H1 (cell line): ENCODE measurements at regions not wholly inside any gene's neighbourhood (a gene's known extent, or its start where the extent isn't known, plus 50 kb on each side); places are given as distances from the start of the nearest gene placed in this dataset.

Experiments used
- CTCF ChIA-PET: fragments of 300-600 bp; sonication (Branson Sonifier 250); formaldehyde crosslinking; loops from one replicate; lab custom pipeline; 2021; ENCODE audit not compliant: partially characterized antibody; lab: Charles Lee
- POLR2A ChIA-PET: fragments of 300-600 bp; sonication (Branson Sonifier 250); formaldehyde crosslinking; loops from one replicate; lab custom pipeline; 2021; ENCODE audit warnings: inconsistent platforms; ENCODE audit not compliant: partially characterized antibody; lab: Charles Lee
- DNase-seq, 2 experiments: peaks; one replicate each; pipeline versions ENCODE4 v3.0.0 to v3.0.0-alpha.2; 2010 to 2022; ENCODE audit warnings: low spot score in 2 of 2, low read depth in 1 of 2, mixed read lengths in 1 of 2
- FAIRE-seq: peaks from 2 replicates; lab custom pipeline; 2011; peaks lifted over from hg19 to GRCh38; lab: Jason Lieb, UNC
- H2AFZ ChIP-seq: 2 replicates; pipeline ENCODE4 v1.8.1; 2012; ENCODE audit warnings: low read length, inconsistent platforms
- H2AK5ac ChIP-seq: 2 replicates; pipeline ENCODE4 v1.6.1; 2013; ENCODE audit warnings: low read depth, low read length
- H2BK120ac ChIP-seq: replicated peaks from 2 replicates; pipeline ENCODE3; 2013; ENCODE audit warnings: low read depth, low read length, inconsistent platforms
- H2BK12ac ChIP-seq: 2 replicates; pipeline ENCODE4 v1.6.1; 2013; ENCODE audit warnings: low read depth, low read length
- H2BK15ac ChIP-seq: 2 replicates; pipeline ENCODE4 v1.6.1; 2013; ENCODE audit warnings: low read length
- H2BK20ac ChIP-seq: 2 replicates; pipeline ENCODE4 v1.6.1; 2013; ENCODE audit warnings: low read length
- H2BK5ac ChIP-seq: 2 replicates; pipeline ENCODE4 v1.6.1; 2013; ENCODE audit warnings: low read depth, low read length
- H3K14ac ChIP-seq: 2 replicates; pipeline ENCODE4 v1.6.1; 2013; ENCODE audit warnings: inconsistent platforms; ENCODE audit not compliant: insufficient read length
- H3K18ac ChIP-seq: 2 replicates; pipeline ENCODE4 v1.6.1; 2013; ENCODE audit warnings: low read length; ENCODE audit errors: extremely low read depth
- H3K23ac ChIP-seq: 2 replicates; pipeline ENCODE4 v1.6.1; 2013; ENCODE audit warnings: inconsistent platforms; ENCODE audit not compliant: insufficient read length
- H3K23me2 ChIP-seq: 2 replicates; pipeline ENCODE4 v1.6.1; 2013; ENCODE audit warnings: low read depth, low read length
- H3K27ac ChIP-seq: 2 replicates; pipeline ENCODE4 v1.6.1; 2011; ENCODE audit warnings: low read depth, low read length, inconsistent platforms
- H3K27me3 ChIP-seq, 4 experiments: replicated peaks in 1 of 4; 1 replicate in 1 of 4; 2 replicates in 3 of 4; pipeline versions ENCODE4 v1.6.1 to v1.8.1; 2011 to 2013; ENCODE audit warnings: low read length in 3 of 4, mild to moderate bottlenecking in 3 of 4, inconsistent platforms in 2 of 4, mixed read lengths in 2 of 4, moderate library complexity in 1 of 4; ENCODE audit not compliant: control insufficient read depth in 3 of 4, insufficient read depth in 3 of 4; ENCODE audit errors: extremely low read depth in 1 of 4
- H3K36me3 ChIP-seq, 4 experiments: 2 replicates each; pipeline versions ENCODE4 v1.6.1 to v1.8.1; 2011 to 2013; ENCODE audit warnings: mild to moderate bottlenecking in 4 of 4, low read length in 3 of 4, moderate library complexity in 2 of 4, control low read depth in 1 of 4, inconsistent platforms in 1 of 4; ENCODE audit not compliant: insufficient read depth in 4 of 4, control insufficient read depth in 2 of 4
- H3K4ac ChIP-seq: replicated peaks from 2 replicates; pipeline ENCODE3; 2013; ENCODE audit warnings: low read length, low read depth, mixed read lengths, inconsistent platforms; ENCODE audit not compliant: insufficient read length
- H3K4me1 ChIP-seq, 4 experiments: replicated peaks in 1 of 4; 1 replicate in 1 of 4; 2 replicates in 3 of 4; pipeline versions ENCODE4 v1.6.1 to v1.8.1; 2011 to 2013; ENCODE audit warnings: low read length in 3 of 4, inconsistent platforms in 2 of 4, mixed read lengths in 1 of 4; ENCODE audit not compliant: insufficient read depth in 4 of 4, control insufficient read depth in 3 of 4
- H3K4me2 ChIP-seq, 2 experiments: 2 replicates each; pipeline versions ENCODE4 v1.6.1 to v1.8.1; 2011 to 2013; ENCODE audit warnings: low read depth in 2 of 2, low read length in 2 of 2, control low read depth in 1 of 2, inconsistent platforms in 1 of 2, mild to moderate bottlenecking in 1 of 2; ENCODE audit not compliant: insufficient read depth in 1 of 2
- H3K4me3 ChIP-seq, 4 experiments: fragments of 200-600, 300-600 bp in 1 of 4; sonication (generic), shearing (Covaris generic), sonication (Bioruptor Twin) in 1 of 4; 2 replicates each; pipeline versions ENCODE4 v1.5.1 to v1.8.1; 2011 to 2016; ENCODE audit warnings: low read length in 4 of 4, low read depth in 3 of 4, control low read depth in 2 of 4, inconsistent platforms in 2 of 4, mild to moderate bottlenecking in 2 of 4, mixed read lengths in 1 of 4, moderate library complexity in 1 of 4; ENCODE audit not compliant: insufficient read depth in 2 of 4; ENCODE audit errors: extremely low read depth in 1 of 4
- H3K56ac ChIP-seq: replicated peaks from 2 replicates; pipeline ENCODE3; 2013; ENCODE audit warnings: low read depth, mild to moderate bottlenecking, mixed read lengths, low read length, inconsistent platforms; ENCODE audit not compliant: insufficient read length
- H3K79me1 ChIP-seq: 2 replicates; pipeline ENCODE4 v1.6.1; 2013; ENCODE audit warnings: low read depth, low read length, control low read depth
- H3K79me2 ChIP-seq, 2 experiments: 2 replicates each; pipeline versions ENCODE4 v1.6.1 to v1.8.1; 2012 to 2013; ENCODE audit warnings: low read length in 2 of 2, mild to moderate bottlenecking in 2 of 2, inconsistent platforms in 1 of 2; ENCODE audit not compliant: insufficient read depth in 2 of 2, control insufficient read depth in 1 of 2
- H3K9ac ChIP-seq, 4 experiments: replicated peaks in 1 of 4; 1 replicate in 1 of 4; 2 replicates in 3 of 4; pipeline versions ENCODE4 v1.6.1 to v1.8.1; 2011 to 2013; ENCODE audit warnings: low read depth in 3 of 4, low read length in 3 of 4, control low read depth in 2 of 4, mild to moderate bottlenecking in 2 of 4, moderate library complexity in 2 of 4, inconsistent platforms in 1 of 4; ENCODE audit errors: extremely low read depth in 1 of 4
- H3K9me3 ChIP-seq, 2 experiments: 2 replicates each; pipeline versions ENCODE4 v1.6.1 to v1.8.1; 2012 to 2013; ENCODE audit warnings: mild to moderate bottlenecking in 2 of 2, moderate library complexity in 2 of 2, control low read depth in 1 of 2, inconsistent platforms in 1 of 2, low read depth in 1 of 2, low read length in 1 of 2, mixed read lengths in 1 of 2; ENCODE audit not compliant: insufficient read depth in 2 of 2
- H4K20me1 ChIP-seq, 2 experiments: replicated peaks in 1 of 2; 2 replicates each; pipeline versions ENCODE3 to v1.8.1; 2011 to 2013; ENCODE audit warnings: inconsistent platforms in 2 of 2, low read length in 2 of 2, mild to moderate bottlenecking in 1 of 2; ENCODE audit not compliant: insufficient read depth in 2 of 2, control insufficient read depth in 1 of 2
- H4K5ac ChIP-seq: 2 replicates; pipeline ENCODE4 v1.6.1; 2013; ENCODE audit warnings: low read length, low read depth, mixed read lengths, inconsistent platforms; ENCODE audit not compliant: insufficient read length
- H4K8ac ChIP-seq: 2 replicates; pipeline ENCODE4 v1.8.0; 2013; ENCODE audit warnings: mild to moderate bottlenecking, moderate library complexity, low read length, inconsistent platforms; ENCODE audit not compliant: insufficient read depth; ENCODE audit errors: extremely low read depth
- H4K91ac ChIP-seq: replicated peaks from 2 replicates; pipeline ENCODE3; 2013; ENCODE audit warnings: low read length, mixed read lengths, inconsistent platforms; ENCODE audit not compliant: insufficient read length
- BCL11A ChIP-seq, 2 experiments: IDR thresholded peaks; one replicate each; pipeline ENCODE4 v1.6.1; 2011; ENCODE audit warnings: low read depth in 2 of 2, low read length in 2 of 2, mild to moderate bottlenecking in 2 of 2
- EGR1 ChIP-seq: IDR thresholded peaks from 2 replicates; pipeline ENCODE4 v1.6.1; 2011; ENCODE audit warnings: low read depth, low read length, borderline replicate concordance
- GABPA ChIP-seq: IDR thresholded peaks from 2 replicates; pipeline ENCODE4 v1.6.1; 2011; ENCODE audit warnings: mild to moderate bottlenecking, low read length, moderate library complexity, borderline replicate concordance; ENCODE audit not compliant: insufficient read depth
- GTF2F1 ChIP-seq: IDR thresholded peaks from 2 replicates; pipeline ENCODE4 v1.6.1; 2012; ENCODE audit warnings: low read depth, low read length, improper control_type of control experiment, borderline replicate concordance
- JUN ChIP-seq: IDR thresholded peaks from 2 replicates; pipeline ENCODE4 v1.6.1; 2011; ENCODE audit warnings: low read depth, mild to moderate bottlenecking, improper control_type of control experiment, low read length
- JUND ChIP-seq: IDR thresholded peaks from 2 replicates; pipeline ENCODE4 v1.6.1; 2011; ENCODE audit warnings: mild to moderate bottlenecking, improper control_type of control experiment, low read length
- RBBP5 ChIP-seq: IDR thresholded peaks from 2 replicates; pipeline ENCODE4 v1.7.1; 2012; ENCODE audit warnings: low read depth, mild to moderate bottlenecking, inconsistent platforms, low read length, moderate library complexity, borderline replicate concordance
- RFX5 ChIP-seq: IDR thresholded peaks from 2 replicates; pipeline ENCODE4 v1.6.1; 2011; ENCODE audit warnings: low read depth, low read length, improper control_type of control experiment, borderline replicate concordance
- SAP30 ChIP-seq: fragments of 300-600 bp; sonication (generic); IDR thresholded peaks from 2 replicates; pipeline ENCODE4 v1.7.1; 2012; ENCODE audit warnings: low read length, moderate library complexity, mild to moderate bottlenecking, inconsistent platforms; ENCODE audit not compliant: insufficient read depth, insufficient replicate concordance
- TCF12 ChIP-seq: IDR thresholded peaks from 2 replicates; pipeline ENCODE4 v1.6.1; 2011; ENCODE audit warnings: low read depth, mild to moderate bottlenecking, low read length
- USF2 ChIP-seq: IDR thresholded peaks from 2 replicates; pipeline ENCODE4 v1.6.1; 2011; ENCODE audit warnings: low read length, improper control_type of control experiment
- YY1 ChIP-seq: IDR thresholded peaks from 2 replicates; pipeline ENCODE4 v1.6.1; 2011; ENCODE audit warnings: low read depth, mild to moderate bottlenecking, low read length
- WGBS, 2 experiments: shearing (Covaris generic) in 1 of 2; methylation state at CpG; one replicate each; pipeline versions ENCODE4 v1.1.6 to v1.1.7; 2013 to 2015; ENCODE audit warnings: low lambda C conversion rate in 2 of 2, mixed read lengths in 2 of 2, inconsistent platforms in 1 of 2, low coverage in 1 of 2, missing lambda C conversion rate in 1 of 2; ENCODE audit not compliant: insufficient replicate concordance in 2 of 2, insufficient coverage in 1 of 2, insufficient read length in 1 of 2; ENCODE audit errors: extremely low coverage in 1 of 2, missing lambda C conversion rate in 1 of 2; 5-methylcytosine and 5-hydroxymethylcytosine counted together

GRCh38 chr5:60007729-60008128 is 114.2 kb upstream of the PDE4D start:
- Histone ChIP-seq H4K20me1 (no peaks in the 10 kb centered on the region), H3K23ac (no peak overlapping the region), H3K9ac (no peak overlapping the region), H3K4ac (no peak overlapping the region), H3K27me3 (no peaks in the 10 kb centered on the region), H3K79me1 (no peaks in the 10 kb centered on the region), H3K23me2 (no peaks in the 10 kb centered on the region), H3K36me3 (no peaks in the 10 kb centered on the region), H3K79me2 (no peaks in the 10 kb centered on the region), H3K18ac (no peak overlapping the region), H2AFZ (no peak overlapping the region), H4K8ac (no peak overlapping the region), H3K4me3 (no peak overlapping the region), H2BK15ac (no peak overlapping the region), H4K91ac (no peak overlapping the region), H3K27ac (no peak overlapping the region), H2BK20ac (no peak overlapping the region), H4K5ac (no peak overlapping the region), H2AK5ac (no peak overlapping the region), H3K4me1 (peaks cover 0 to 4% (median 0%) of the 10 kb centered on the region in 4 experiments; a peak in 1 of 7 replicates), H3K9me3 (0 out of 4 replicates have a peak, but pooled peaks cover 0 to 2% of the 10 kb centered on the region in 2 experiments), H3K4me2 (no peak overlapping the region), H3K56ac (no peak overlapping the region)
- FAIRE-seq (no peak), DNase-seq (no peak)
- WGBS, 2 experiments, result 94% methylated on average over 2 of the region's 2 CpGs; no CpG with 5 or more reads in 1 of the 2 experiments
- ChIA-PET POLR2A (no interaction called here), CTCF (interaction anchor here (1.9 kb wide), 1 partner anchor 13 kb away, joined by 9 read pairs; no protein-coding TSS in a partner anchor)
- TF ChIP-seq JUN, result no peak
- no peak for TF ChIP-seq YY1
- no peak for TF ChIP-seq RFX5
- no peak for TF ChIP-seq JUND
- no peak for TF ChIP-seq GTF2F1
- no peak for TF ChIP-seq GABPA
- no peak for TF ChIP-seq USF2
- TF ChIP-seq EGR1, result no peak
- TF ChIP-seq BCL11A (IDR thresholded peaks at IDR 0.05; ENCODE audit: low read depth in 2 of 2, low read length in 2 of 2), result no peak
- TF ChIP-seq TCF12, result no peak
- no peak for TF ChIP-seq RBBP5
- TF ChIP-seq SAP30, result no peak
- TF ChIP-seq, all 59 proteins: peak for 0
- Histone ChIP-seq H2BK120ac (no peak overlapping the region), H2BK5ac (no peak overlapping the region), H3K14ac (no peak overlapping the region), H2BK12ac (no peak overlapping the region)
